Peyer's patch (tissue), 4 donors: ENCODE measurements at regions not wholly inside any gene's neighbourhood (a gene's known extent, or its start where the extent isn't known, plus 50 kb on each side); places are given as distances from the start of the nearest gene placed in this dataset.

Experiments
- DNase-seq, 3 donors: peaks; one replicate each; pipeline ENCODE4 v3.0.0-alpha.2; 2017 to 2019
- H3K27ac ChIP-seq, 4 donors: fragments of 200-600 bp; sonication (generic); one replicate each; pipeline ENCODE4 v1.5.1; 2016 to 2019
- H3K27me3 ChIP-seq, 2 donors: fragments of 200-600 bp; sonication (generic); one replicate each; pipeline ENCODE4 v1.5.1; 2019
- H3K36me3 ChIP-seq, 3 donors: fragments of 200-600 bp; sonication (generic); one replicate each; pipeline ENCODE4 v1.5.1; 2016 to 2019
- H3K4me1 ChIP-seq, 4 donors: fragments of 200-600 bp; sonication (generic); one replicate each; pipeline ENCODE4 v1.5.1; 2016 to 2019
- H3K4me3 ChIP-seq, 4 donors: fragments of 200-600 bp; sonication (generic); 1 replicate in 3 of 4; 2 replicates in 1 of 4; pipeline ENCODE4 v1.5.1; 2016 to 2019; ENCODE audit warnings: mild to moderate bottlenecking in 1 of 4
- H3K9me3 ChIP-seq, 4 donors: fragments of 200-600 bp; sonication (generic); one replicate each; pipeline ENCODE4 v1.5.1; 2016 to 2019; ENCODE audit warnings: mild to moderate bottlenecking in 1 of 4
- CTCF ChIP-seq, 6 experiments: fragments of 450-650 bp in 4 of 6; fragments of 200-600 bp in 2 of 6; sonication (generic) in 1 of 6; IDR thresholded peaks; one replicate each; pipeline ENCODE4 v1.5.1; 2017 to 2019; ENCODE audit warnings: antibody characterized with exemption in 6 of 6, mild to moderate bottlenecking in 3 of 6, moderate library complexity in 1 of 6
- POLR2A ChIP-seq, 2 donors: fragments of 450-650 bp; IDR thresholded peaks; one replicate each; pipeline ENCODE4 v1.5.1; 2017; ENCODE audit warnings: antibody characterized with exemption in 2 of 2, mild to moderate bottlenecking in 2 of 2, moderate library complexity in 2 of 2

- Histone ChIP-seq H3K4me3 (no peak overlapping the region), H3K36me3 (no peaks in the 10 kb centered on the region), H3K4me1 (no peaks in the 10 kb centered on the region), H3K27me3 (no peaks in the 10 kb centered on the region), H3K9me3 (no peaks in the 10 kb centered on the region), H3K27ac (no peak overlapping the region)
- DNase-seq: no peak
- no peak for TF ChIP-seq CTCF (IDR thresholded peaks at IDR 0.05)
- no peak for TF ChIP-seq POLR2A (IDR thresholded peaks at IDR 0.05)
Observed at GRCh38 chr2:221103930-221104329, 468.2 kb downstream of the EPHA4 start.

- no peaks in the 10 kb centered on the region for H3K4me1 ChIP-seq
- peak in 1 of 3 donors; percentile 48 for DNase-seq
- H3K27me3 ChIP-seq: no peaks in the 10 kb centered on the region
- H3K9me3 ChIP-seq: no peaks in the 10 kb centered on the region
- peak overlapping the region in 1 of 4 donors; percentile 15 for H3K4me3 ChIP-seq
- no peaks in the 10 kb centered on the region for H3K36me3 ChIP-seq
- H3K27ac ChIP-seq: no peak overlapping the region
- no peak for TF ChIP-seq CTCF (IDR thresholded peaks at IDR 0.05)
- no peak for TF ChIP-seq POLR2A (IDR thresholded peaks at IDR 0.05)
Observed at GRCh38 chr2:221104361-221104811, 467.7 kb downstream of the EPHA4 start.

- H3K27me3 ChIP-seq: no peaks in the 10 kb centered on the region
- TF ChIP-seq CTCF (IDR thresholded peaks at IDR 0.05) (no peak), POLR2A (IDR thresholded peaks at IDR 0.05) (no peak)
- H3K4me1 ChIP-seq: no peaks in the 10 kb centered on the region
- H3K4me3 ChIP-seq: no peak overlapping the region
- no peaks in the 10 kb centered on the region for H3K36me3 ChIP-seq
- H3K27ac ChIP-seq: no peak overlapping the region
- no peak for DNase-seq
- H3K9me3 ChIP-seq: no peaks in the 10 kb centered on the region
Observed at GRCh38 chr2:221106241-221106640, 465.9 kb downstream of the EPHA4 start.

- no peaks in the 10 kb centered on the region for H3K9me3 ChIP-seq
- TF ChIP-seq CTCF (IDR thresholded peaks at IDR 0.05): no peak
- no peak for TF ChIP-seq POLR2A (IDR thresholded peaks at IDR 0.05)
- no peak overlapping the region for H3K27ac ChIP-seq
- H3K4me3 ChIP-seq: no peak overlapping the region
- no peak for DNase-seq
- H3K36me3 ChIP-seq: no peaks in the 10 kb centered on the region
- no peaks in the 10 kb centered on the region for H3K27me3 ChIP-seq
- H3K4me1 ChIP-seq: no peaks in the 10 kb centered on the region
Observed at GRCh38 chr2:221107424-221107823, 464.7 kb downstream of the EPHA4 start.

GRCh38 chr2:221109552-221109951 lies 462.6 kb downstream of the EPHA4 start:
- DNase-seq: no peak
- Histone ChIP-seq H3K36me3 (no peaks in the 10 kb centered on the region), H3K27me3 (no peaks in the 10 kb centered on the region), H3K9me3 (no peaks in the 10 kb centered on the region), H3K4me3 (no peak overlapping the region), H3K4me1 (no peaks in the 10 kb centered on the region), H3K27ac (no peak overlapping the region)
- TF ChIP-seq POLR2A (IDR thresholded peaks at IDR 0.05) (no peak), CTCF (IDR thresholded peaks at IDR 0.05) (no peak)

GRCh38 chr2:221111739-221112138 lies 460.4 kb downstream of the EPHA4 start:
- no peak for DNase-seq
- H3K4me1 ChIP-seq: no peaks in the 10 kb centered on the region
- H3K36me3 ChIP-seq: no peaks in the 10 kb centered on the region
- TF ChIP-seq POLR2A (IDR thresholded peaks at IDR 0.05) (no peak), CTCF (IDR thresholded peaks at IDR 0.05) (no peak)
- no peaks in the 10 kb centered on the region for H3K9me3 ChIP-seq
- H3K4me3 ChIP-seq: no peak overlapping the region
- no peak overlapping the region for H3K27ac ChIP-seq
- H3K27me3 ChIP-seq: no peaks in the 10 kb centered on the region
